AG20443 (cell line): ENCODE measurements at regions not wholly inside any gene's neighbourhood (a gene's known extent, or its start where the extent isn't known, plus 50 kb on each side); places are given as distances from the start of the nearest gene placed in this dataset.
A peak's percentile ranks its signal among the peaks of the same experiment; 100 is the strongest.
"Not testable (repeated sequence)": the region's sequence is repeated elsewhere in the genome, so short reads cannot be mapped to it uniquely, and the experiment has no call there.

Experiments used
- DNase-seq: peaks from one replicate; pipeline ENCODE4 v3.0.0; 2012; ENCODE audit warnings: low spot score, mixed read lengths

DNA sequence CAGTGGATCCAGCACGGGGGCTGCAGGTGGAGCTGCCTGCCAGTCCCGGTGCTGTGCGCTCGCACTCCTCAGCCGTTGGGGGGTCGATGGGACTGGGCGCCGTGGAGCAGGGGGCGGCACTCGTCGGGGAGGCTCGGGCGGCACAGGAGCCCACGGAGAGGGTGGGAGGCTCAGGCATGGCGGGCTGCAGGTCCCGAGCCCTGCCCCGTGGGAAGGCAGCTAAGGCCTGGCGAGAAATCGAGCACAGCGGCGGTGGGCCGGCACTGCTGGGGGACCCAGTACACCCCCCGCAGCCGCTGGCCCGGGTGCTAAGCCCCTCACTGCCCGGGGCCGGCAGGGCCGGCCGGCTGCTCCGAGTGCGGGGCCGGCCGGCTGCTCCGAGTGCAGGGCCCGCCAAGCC is 52.3 kb upstream of the MARK1 start:
- not testable (repeated sequence) for DNase-seq

DNA sequence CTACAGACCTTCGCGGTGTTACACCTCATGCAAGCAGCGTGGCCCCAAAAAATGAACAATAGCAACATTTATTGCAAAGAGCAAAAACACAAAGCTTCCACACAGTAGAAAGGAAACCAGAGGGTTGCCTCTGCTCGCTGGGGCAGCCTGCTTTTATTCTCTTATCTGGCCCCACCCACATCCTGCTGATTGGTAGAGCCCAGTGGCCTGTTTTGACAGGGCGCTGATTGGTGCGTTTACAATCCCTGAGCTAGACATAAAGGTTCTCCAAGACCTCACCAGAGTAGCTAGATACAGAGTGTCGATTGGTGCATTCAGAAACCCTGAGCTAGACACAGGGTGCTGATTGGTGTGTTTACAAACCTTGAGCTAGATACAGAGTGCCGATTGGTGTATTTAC is 52.8 kb upstream of the MARK1 start:
- DNase-seq, result not testable (repeated sequence)

DNA sequence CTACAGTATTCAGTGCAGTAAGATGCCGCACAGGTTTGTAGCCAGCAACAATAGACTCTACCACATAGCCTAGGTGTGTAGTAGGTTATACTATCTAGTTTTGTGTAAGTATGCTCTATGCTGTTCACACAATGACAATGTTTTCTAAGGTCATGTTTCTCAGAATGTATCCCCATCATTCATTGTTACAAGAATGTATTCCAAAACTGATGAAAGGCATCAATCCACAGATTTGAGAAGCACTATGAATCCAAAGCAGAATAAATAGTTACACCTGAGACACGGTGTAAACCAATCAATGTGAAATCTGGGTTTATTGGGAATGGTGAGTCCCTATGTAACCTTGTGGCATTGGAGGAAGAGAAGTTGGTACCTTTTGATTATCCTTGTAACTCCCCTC is 54.5 kb upstream of the MARK1 start:
- DNase-seq, result no peak

DNA sequence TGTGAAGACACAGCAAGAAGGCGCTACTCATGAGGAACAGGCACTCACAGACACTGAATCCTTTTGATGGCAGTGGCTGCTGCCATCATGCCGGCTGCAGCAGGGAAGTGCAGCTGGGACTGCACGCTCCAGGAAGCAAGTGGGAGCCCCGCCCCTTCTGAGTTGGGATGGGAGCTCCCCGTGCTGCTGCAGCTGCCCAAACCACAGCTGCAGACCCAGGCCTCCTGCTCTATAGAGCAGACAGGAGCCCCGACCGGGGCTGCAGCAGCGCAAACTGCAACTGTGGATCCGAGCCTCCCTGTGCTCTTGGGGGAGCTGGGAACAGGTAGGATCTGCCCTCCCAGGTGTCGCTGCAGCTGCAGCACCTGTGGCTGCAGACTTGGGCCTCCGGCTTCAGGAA is 65.2 kb upstream of the MARK1 start:
- no peak for DNase-seq

DNA sequence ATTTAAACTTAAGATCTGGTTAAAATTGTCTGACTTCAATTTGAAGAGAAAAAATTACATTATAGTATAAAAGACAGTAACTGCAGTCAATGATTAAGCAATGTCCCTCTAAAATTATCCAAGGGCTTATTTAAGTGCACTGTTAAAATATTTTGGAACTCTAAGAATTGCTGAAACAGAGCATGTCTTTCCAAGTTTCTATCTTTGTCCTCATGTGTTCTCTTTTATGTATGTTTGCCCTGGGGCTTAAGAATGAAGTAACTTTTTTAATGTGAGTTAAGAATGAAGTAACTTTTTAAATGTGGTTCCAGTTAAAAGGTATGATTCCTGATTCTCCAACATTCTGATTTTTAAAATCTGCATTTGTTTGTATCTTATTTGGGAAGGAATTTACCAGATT is 69.0 kb upstream of the MARK1 start:
- DNase-seq, result no peak

DNA sequence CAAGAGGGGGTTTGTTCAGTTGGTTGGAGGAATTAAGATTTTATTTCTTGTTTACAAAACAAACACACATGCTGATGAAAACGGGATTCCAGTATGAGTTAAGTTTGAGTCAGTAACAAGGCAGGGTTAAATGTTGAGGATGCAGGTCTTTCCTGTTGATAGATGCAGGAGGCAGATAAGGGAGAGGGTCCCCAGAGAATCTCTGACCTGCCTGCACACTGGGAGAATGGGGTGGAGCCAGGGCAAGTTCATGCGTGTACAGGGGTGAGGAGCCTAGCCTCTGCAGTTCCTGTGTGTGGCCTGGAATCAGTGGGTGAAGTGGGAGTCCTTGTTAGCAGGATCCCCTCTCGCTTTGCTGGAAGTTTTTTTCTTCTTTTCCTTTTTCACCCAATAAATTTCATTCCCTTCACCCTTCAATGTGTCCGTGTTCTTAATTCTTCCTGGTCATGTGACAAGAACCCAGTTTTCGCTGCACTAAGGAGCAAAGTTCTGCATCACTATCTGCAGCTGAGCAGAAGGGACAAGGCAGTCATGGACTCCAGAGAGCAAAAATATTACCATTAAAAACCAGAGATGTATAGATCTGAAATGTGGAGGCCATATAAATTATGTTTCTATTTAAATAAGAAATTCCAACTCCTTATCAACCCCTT is 69.9 kb upstream of the MARK1 start:
- no peak for DNase-seq

DNA sequence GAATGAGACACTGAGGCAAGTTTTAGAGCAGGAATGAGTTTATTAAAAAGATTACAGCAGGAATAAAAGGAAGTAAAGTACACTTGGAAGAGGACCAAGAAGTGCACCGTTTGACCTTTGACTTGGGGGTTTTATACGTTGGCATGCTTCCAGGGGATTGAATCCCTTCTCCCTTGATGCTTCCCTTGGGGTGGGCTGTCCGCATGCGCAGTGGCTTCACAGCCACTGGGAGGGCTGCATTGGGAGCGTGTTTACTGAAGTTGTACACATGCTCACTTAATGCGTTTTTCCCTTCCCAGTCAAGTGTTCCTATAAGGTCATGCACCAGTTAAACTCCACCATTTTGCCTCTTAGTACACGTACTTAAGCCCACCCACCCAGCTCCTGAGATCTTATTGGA is 72.4 kb upstream of the MARK1 start:
- DNase-seq, result no peak

DNA sequence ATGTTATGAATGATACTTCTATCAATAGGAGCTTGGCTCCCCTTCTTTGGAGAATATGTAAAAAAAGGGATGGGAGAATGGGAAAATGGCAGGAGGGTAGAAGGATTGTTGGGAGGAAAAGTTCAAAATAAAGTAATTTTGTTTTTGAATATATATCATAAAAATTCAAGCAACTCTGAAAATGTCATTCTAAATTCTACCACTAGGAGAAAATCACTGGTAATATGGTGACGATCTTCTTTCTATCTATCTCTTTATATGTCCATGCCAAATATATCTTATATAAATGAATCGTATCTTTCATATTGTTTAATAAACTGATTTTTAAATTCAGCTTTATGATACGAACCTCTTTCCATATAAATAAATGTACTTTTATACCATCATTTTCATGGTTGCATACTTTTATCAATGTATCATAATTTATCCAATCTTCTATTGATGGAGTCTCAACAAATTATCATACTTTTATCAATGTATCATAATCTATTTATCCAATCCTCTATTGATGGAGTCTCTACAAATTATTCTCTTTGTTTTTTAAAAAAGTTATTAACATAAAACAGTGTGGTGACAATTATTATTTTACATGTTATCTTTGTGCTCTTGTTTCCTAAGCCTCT is 73.7 kb upstream of the MARK1 start:
- no peak for DNase-seq

DNA sequence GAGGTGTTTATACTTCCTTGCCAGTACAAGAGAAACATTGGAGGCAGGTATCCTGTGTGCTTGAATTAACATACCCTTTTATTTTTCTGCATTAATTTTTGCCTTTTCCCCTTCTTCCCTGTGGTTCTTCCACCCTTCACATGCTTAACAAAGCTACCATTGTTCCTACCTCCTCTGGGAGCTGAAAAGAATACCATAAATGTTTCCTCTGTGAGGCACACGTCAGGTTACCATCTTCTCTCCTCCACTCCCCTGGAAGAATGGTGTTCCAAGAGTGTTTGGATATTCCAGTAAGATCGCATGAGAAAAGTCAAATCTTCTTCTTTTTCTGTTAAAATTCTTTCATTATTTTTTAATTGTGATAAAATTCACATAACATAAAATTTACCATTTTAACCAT is 74.6 kb upstream of the MARK1 start:
- DNase-seq, result no peak

DNA sequence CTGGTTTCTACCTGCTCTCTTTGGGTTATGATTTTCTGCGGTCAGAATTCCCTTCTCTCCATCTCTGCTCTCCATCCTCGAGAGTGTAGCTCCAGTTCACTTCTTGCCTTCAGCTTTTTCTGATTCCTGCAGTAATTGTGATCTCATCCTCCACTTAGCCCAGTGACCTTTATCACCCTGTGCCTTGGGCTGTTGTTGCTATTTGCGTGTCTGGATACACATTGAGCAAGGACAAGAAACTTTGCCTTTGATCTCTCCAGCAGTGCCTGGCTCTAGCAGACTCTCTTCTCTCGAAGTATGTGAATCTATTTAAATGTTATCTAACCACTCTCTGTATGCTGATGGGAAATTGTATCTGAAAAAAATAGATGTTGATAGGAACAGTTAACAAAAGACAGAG is 76.4 kb upstream of the MARK1 start:
- DNase-seq, result no peak

DNA sequence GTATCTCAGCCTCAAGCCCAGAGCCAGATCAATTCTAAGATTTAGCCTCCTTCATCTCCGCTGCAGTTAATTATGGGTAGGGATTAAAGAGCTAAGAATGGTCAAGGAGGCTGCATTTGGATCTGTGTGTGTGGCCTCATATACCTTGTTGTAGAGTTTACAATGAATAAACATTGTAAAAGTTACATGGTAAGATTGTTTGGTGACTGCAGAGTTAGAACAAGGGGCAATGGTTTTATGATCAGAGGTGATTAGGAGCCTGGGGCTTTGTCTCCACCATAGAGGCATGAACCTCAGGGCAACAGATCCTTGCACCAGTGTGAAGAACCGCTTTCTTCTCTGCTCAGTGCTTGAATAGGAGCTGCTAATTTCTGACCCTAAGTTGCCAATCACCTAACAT is 77.0 kb upstream of the MARK1 start:
- no peak for DNase-seq

DNA sequence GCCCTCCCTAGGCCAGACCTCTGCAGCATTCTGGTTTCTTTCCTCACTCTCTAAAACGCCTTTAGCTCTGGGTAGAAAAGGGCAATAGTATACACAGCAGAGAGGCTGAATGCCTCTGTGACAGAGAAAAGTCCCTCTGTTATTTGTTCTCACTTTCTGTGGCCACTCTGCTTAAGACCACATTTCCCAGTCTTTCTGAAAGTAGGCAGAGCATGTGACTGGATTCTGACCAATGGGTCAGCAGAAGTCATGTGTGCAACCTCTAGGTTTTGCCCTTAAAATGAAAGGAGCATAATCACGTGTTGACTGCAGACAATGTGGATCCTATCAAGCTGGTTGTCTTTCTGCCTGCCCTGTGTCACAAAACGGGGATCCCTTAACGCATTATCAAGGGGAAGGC is 79.7 kb upstream of the MARK1 start:
- no peak for DNase-seq

DNA sequence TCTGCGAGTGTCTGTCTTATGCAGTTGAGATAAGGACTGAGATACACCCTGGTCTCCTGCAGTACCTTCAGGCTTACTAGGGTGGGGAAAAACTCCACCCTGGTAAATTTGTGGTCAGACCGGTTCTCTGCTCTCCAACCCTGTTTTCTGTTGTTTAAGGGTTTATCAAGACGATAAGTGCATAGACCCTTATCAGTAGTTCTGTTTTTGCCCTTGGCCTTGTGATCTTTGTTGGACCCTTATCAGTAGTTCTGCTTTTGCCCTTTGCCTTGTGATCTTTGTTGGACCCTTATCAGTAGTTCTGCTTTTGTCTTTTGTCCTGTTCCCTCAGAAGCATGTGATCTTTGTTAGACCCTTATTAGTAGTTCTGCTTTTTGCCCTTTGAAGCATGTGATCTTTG is 83.3 kb upstream of the MARK1 start:
- DNase-seq, result not testable (repeated sequence)

DNA sequence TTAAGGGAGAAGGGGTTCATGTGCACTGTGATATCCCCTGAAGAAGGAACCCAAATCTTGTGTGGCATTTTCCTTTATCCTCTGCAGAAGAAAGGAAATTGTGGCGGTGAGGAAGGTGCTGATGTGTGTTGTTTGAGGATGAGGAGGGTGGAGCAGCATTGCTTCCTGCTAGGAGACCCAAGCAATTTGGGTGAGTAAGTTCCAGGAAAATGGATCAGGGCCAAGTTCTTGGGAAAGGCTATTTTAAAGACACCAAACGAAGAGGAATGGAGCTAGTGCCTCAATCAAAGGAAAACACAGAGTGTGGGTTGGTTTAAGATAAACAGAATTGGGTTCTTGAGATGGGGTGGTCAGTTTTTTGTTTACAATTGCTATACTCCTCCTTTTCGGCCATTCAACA is 86.7 kb upstream of the MARK1 start:
- no peak for DNase-seq

DNA sequence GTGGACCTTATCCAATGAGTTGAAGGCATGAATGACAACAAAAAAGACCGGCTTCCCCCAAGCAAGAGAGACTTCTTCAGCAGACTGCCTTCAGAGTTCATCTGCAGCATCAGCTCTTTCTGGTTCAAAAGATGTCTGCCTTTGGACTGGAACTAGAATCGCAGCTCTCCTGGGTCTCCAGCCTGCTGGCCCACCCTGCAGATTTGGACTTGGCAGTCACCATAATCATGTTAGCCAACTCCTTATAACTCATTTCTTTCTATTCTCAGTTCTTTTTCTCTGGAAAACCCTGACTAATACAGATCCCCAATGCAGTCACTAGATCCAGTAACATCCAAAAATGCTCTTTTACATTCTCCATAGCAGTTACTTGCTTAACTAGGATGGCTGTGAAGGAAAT is 89.2 kb upstream of the MARK1 start:
- DNase-seq, result no peak

DNA sequence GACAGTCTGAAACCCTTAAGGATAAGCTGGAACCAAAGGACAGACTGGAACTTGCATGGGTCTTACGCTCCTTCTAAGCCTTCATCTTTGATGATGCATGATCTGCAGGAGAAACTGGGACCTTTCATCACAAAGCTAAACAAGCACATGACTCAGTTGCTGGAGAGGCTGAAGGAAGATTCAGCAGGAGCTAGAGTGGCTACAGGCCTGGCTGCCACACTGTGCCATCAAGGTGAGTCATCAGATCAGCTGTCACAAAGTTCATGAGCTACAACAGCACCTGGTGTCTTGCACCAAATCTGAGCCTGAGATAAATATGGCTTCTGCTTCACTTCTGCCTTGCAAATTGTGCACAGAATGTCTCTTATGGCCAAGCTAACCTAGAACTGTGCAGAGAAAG is 95.5 kb upstream of the MARK1 start:
- DNase-seq, result no peak

DNA sequence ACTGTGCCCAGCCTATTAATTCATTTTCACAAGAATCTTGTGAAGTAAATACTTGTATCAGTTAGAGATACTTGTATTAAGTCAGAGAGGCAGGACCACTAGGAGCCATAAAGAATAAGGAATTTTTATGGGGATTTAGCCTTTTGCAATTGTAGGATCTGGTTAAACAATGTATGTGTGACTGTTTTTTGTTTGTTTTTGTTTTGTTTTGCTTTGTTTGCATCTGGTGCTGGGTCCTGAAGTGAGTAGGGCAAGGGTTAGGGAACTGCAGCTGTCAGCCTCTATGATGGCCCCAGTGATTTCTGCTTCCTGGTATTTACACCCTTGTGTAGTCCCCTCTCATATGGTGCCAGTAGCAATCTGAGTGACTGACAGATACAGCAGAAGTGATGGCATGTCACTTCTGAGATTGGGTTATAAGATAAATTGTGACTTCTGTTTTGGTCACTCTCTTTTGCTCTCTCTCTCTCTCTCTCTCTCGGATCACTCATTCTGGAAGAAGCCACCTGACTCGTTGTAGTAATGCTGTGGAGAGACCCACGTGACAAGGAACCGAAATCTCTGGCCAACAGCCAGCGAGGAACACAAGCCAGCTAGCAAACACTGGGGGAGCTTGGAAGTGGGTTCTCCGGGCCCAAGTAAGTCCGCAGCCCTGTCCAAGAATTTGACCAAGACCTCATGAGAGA is 96.2 kb upstream of the MARK1 start:
- no peak for DNase-seq

DNA sequence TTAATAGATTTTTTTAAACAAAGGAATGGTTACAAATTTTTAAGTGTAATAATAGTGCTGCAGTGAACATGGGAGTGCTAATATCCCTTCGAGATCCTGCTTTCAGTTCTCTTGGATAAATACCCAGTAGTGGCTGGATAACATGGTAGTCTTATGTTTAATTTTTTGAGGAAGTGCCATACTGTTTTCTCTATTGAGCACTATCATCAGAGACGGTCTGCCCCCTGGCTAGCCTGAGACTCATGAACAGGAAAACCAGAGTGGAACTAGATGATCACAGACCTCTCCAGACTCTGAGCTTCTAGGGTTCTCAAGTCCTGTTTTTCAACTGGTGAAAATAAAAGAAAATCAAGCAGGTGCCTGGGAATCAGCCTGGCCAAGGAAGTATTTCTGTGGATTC is 97.3 kb upstream of the MARK1 start:
- no peak for DNase-seq

DNA sequence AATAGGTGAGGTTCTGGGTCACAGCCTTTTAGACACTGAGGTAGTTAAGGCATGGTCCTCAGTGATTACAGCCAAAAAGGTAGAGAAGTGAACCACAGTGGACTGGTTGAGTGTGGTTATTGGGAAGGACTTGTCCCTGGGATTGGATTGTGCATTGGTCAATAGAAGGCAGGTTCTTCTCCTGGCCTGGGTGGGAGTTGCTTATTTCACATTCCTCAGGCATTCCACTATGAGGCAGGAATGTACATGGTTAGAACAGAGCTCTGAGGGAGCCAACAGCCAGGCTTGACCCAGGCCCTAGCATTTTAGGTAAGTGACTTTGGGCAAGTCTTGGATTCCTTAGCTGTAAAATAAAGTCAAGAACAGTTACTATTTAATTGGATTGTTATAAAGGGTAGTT is 97.9 kb upstream of the MARK1 start:
- peak; percentile 21 for DNase-seq

DNA sequence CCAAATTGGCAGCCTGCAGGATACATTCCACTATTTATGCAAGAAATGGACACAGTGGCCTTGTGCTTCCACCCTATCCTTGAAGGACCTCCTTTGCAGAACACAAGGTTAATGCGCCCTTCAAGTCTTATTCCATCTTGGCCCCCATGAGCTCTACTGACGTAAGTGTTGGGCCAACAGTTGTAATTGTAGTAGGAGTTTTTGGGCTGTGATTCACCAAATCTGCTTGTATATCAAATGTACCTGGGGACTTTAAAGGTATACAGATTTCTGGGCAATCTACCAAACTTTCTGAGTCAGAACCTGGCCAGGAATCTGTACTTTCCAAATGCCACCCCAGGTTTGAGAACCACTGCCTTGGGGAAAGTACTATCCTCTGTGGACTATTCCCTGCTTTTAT is 100.9 kb upstream of the MARK1 start:
- no peak for DNase-seq

DNA sequence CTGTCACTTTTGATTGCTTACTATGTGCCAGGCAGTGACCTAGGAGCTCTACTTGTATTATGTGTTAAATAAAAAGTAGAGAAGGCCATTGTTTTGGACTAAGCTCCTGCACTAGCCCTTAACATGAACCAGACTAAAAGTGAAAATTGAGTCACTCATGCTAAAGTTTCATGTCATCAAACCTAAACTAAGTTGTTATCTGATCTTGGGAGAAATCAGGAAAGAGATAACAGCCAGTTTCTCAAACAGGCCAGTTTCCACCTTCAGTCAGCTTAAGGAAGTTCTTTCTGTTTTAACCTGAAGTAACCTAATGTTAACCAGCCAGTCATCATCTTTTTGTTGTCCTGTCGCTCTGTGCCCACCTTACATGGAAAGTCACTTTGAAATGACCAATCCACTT is 102.1 kb upstream of the MARK1 start:
- DNase-seq, result no peak

DNA sequence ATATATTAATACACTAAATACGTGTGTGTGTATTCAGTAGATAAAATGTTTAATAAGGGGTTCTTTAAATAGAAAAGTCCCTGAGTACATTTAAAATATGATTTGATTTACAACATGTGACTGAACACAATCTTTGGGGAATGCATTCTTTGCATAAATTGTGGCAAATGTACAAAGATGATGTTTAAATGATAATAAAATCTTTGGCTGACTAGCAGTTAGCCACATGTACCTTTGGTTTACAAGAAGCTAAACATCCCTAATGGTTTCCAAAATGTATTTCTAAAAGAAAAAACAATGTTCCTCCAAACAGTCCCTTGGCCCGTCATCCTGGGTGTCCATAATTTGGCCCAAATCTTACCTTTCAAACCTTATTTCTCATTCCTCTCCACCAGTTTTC is 106.4 kb upstream of the MARK1 start:
- DNase-seq, result no peak

DNA sequence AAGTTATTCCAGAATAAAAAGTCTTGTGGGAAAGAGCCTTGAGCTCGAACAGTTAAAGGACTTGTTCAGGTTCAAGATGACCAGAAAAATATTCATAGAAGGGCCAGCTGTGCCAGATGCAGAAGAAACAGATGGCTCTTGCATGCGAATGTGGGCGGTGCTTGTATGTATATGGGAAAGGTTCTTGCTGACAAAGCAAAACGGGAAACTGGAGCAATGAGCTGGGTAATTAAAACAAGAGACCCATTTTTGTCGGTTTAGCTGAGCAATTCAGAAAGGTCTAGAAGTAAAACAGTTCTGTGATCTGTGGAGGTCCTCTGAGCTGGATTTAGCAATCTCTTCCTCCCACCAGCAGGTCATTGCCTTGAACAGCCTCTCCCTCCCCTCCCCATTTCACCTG is 107.2 kb upstream of the MARK1 start:
- DNase-seq, result no peak

DNA sequence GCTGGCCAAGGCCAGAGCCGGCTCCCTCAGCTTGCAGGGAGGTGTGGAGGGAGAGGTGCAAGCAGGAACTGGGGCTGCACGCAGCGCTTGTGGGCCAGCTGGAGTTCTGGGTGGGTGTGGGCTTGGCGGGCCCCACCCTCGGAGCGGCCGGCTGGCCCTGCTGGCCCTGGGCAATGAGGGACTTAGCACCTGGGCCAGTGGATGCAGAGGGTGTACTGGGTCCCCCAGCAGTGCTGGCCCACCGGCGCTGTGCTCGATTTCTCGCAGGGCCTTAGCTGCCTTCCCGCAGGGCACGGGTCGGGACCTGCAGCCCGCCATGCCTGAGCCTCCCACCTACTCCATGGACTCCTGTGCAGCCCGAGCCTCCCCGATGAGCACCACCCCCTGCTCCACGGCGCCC is 115.6 kb upstream of the MARK1 start:
- not testable (repeated sequence) for DNase-seq
